ENCODE measurements at regions not wholly inside any gene's neighbourhood (a gene's known extent, or its start where the extent isn't known, plus 50 kb on each side); places are given as distances from the start of the nearest gene placed in this dataset.

- no peaks in the 10 kb centered on the region for H3K27me3 ChIP-seq (ENCODE audit: control insufficient read depth, insufficient read depth, low read length)
- no peak overlapping the region for H3K4me3 ChIP-seq (ENCODE audit: insufficient read depth, low read depth, low read length)
- no peaks in the 10 kb centered on the region for H3K36me3 ChIP-seq (replicated peaks; ENCODE audit: control insufficient read depth, insufficient read depth, low read length)
- no peak for DNase-seq
These were observed 273.5 kb downstream of the CALCRL start for GRCh38 chr2:187174582-187174981.

GRCh38 chr2:187171318-187171717 lies 276.7 kb downstream of the CALCRL start:
- H3K27me3 ChIP-seq (ENCODE audit: control insufficient read depth, insufficient read depth, low read length), result no peaks in the 10 kb centered on the region
- DNase-seq, result no peak
- H3K36me3 ChIP-seq (replicated peaks; ENCODE audit: control insufficient read depth, insufficient read depth, low read length), result no peaks in the 10 kb centered on the region
- H3K4me3 ChIP-seq (ENCODE audit: insufficient read depth, low read depth, low read length), result no peak overlapping the region

GRCh38 chr2:187169864-187170263 lies 278.2 kb downstream of the CALCRL start:
- Histone ChIP-seq H3K27me3 (ENCODE audit: control insufficient read depth, insufficient read depth, low read length) (no peaks in the 10 kb centered on the region), H3K36me3 (replicated peaks; ENCODE audit: control insufficient read depth, insufficient read depth, low read length) (no peaks in the 10 kb centered on the region), H3K4me3 (ENCODE audit: insufficient read depth, low read depth, low read length) (no peak overlapping the region)
- DNase-seq, result no peak

GRCh38 chr2:187168720-187169713 lies 279.0 kb downstream of the CALCRL start:
- H3K27me3 ChIP-seq (ENCODE audit: control insufficient read depth, insufficient read depth, low read length), result no peaks in the 10 kb centered on the region
- no peak for DNase-seq
- no peak overlapping the region for H3K4me3 ChIP-seq (ENCODE audit: insufficient read depth, low read depth, low read length)
- no peaks in the 10 kb centered on the region for H3K36me3 ChIP-seq (replicated peaks; ENCODE audit: control insufficient read depth, insufficient read depth, low read length)

GRCh38 chr2:187167491-187167890 lies 280.6 kb downstream of the CALCRL start:
- no peaks in the 10 kb centered on the region for H3K36me3 ChIP-seq (replicated peaks; ENCODE audit: control insufficient read depth, insufficient read depth, low read length)
- H3K27me3 ChIP-seq (ENCODE audit: control insufficient read depth, insufficient read depth, low read length), result no peaks in the 10 kb centered on the region
- DNase-seq, result no peak
- no peak overlapping the region for H3K4me3 ChIP-seq (ENCODE audit: insufficient read depth, low read depth, low read length)

GRCh38 chr2:187165936-187166610 lies 282.0 kb downstream of the CALCRL start:
- Histone ChIP-seq H3K4me3 (ENCODE audit: insufficient read depth, low read depth, low read length) (no peak overlapping the region), H3K27me3 (ENCODE audit: control insufficient read depth, insufficient read depth, low read length) (no peaks in the 10 kb centered on the region), H3K36me3 (replicated peaks; ENCODE audit: control insufficient read depth, insufficient read depth, low read length) (no peaks in the 10 kb centered on the region)
- no peak for DNase-seq

- Histone ChIP-seq H3K27me3 (ENCODE audit: control insufficient read depth, insufficient read depth, low read length) (no peaks in the 10 kb centered on the region), H3K4me3 (ENCODE audit: insufficient read depth, low read depth, low read length) (no peak overlapping the region), H3K36me3 (replicated peaks; ENCODE audit: control insufficient read depth, insufficient read depth, low read length) (no peaks in the 10 kb centered on the region)
- no peak for DNase-seq
These were observed 289.6 kb downstream of the CALCRL start for GRCh38 chr2:187158452-187158851.

GRCh38 chr2:187157046-187157445 lies 291.0 kb downstream of the CALCRL start:
- Histone ChIP-seq H3K36me3 (replicated peaks; ENCODE audit: control insufficient read depth, insufficient read depth, low read length) (no peaks in the 10 kb centered on the region), H3K27me3 (ENCODE audit: control insufficient read depth, insufficient read depth, low read length) (no peaks in the 10 kb centered on the region), H3K4me3 (ENCODE audit: insufficient read depth, low read depth, low read length) (no peak overlapping the region)
- no peak for DNase-seq

- DNase-seq, result no peak
- no peak overlapping the region for H3K4me3 ChIP-seq (ENCODE audit: insufficient read depth, low read depth, low read length)
- H3K27me3 ChIP-seq (ENCODE audit: control insufficient read depth, insufficient read depth, low read length), result no peaks in the 10 kb centered on the region
- no peaks in the 10 kb centered on the region for H3K36me3 ChIP-seq (replicated peaks; ENCODE audit: control insufficient read depth, insufficient read depth, low read length)
These were observed 292.6 kb downstream of the CALCRL start for GRCh38 chr2:187155476-187155875.

- H3K36me3 ChIP-seq (replicated peaks; ENCODE audit: control insufficient read depth, insufficient read depth, low read length), result no peaks in the 10 kb centered on the region
- H3K27me3 ChIP-seq (ENCODE audit: control insufficient read depth, insufficient read depth, low read length), result no peaks in the 10 kb centered on the region
- no peak for DNase-seq
- H3K4me3 ChIP-seq (ENCODE audit: insufficient read depth, low read depth, low read length), result no peak overlapping the region
These were observed 297.4 kb downstream of the CALCRL start for GRCh38 chr2:187150670-187151069.

- no peak for DNase-seq
- Histone ChIP-seq H3K36me3 (replicated peaks; ENCODE audit: control insufficient read depth, insufficient read depth, low read length) (no peaks in the 10 kb centered on the region), H3K27me3 (ENCODE audit: control insufficient read depth, insufficient read depth, low read length) (no peaks in the 10 kb centered on the region), H3K4me3 (ENCODE audit: insufficient read depth, low read depth, low read length) (no peak overlapping the region)
These were observed 299.2 kb upstream of the ZSWIM2 start for GRCh38 chr2:187148059-187148714.

GRCh38 chr2:187143537-187143936 lies 294.6 kb upstream of the ZSWIM2 start:
- Histone ChIP-seq H3K36me3 (replicated peaks; ENCODE audit: control insufficient read depth, insufficient read depth, low read length) (no peaks in the 10 kb centered on the region), H3K4me3 (ENCODE audit: insufficient read depth, low read depth, low read length) (no peak overlapping the region), H3K27me3 (ENCODE audit: control insufficient read depth, insufficient read depth, low read length) (no peaks in the 10 kb centered on the region)
- DNase-seq, result no peak

GRCh38 chr2:187139469-187139868 lies 290.5 kb upstream of the ZSWIM2 start:
- no peak overlapping the region for H3K4me3 ChIP-seq (ENCODE audit: insufficient read depth, low read depth, low read length)
- no peaks in the 10 kb centered on the region for H3K36me3 ChIP-seq (replicated peaks; ENCODE audit: control insufficient read depth, insufficient read depth, low read length)
- no peak for DNase-seq
- H3K27me3 ChIP-seq (ENCODE audit: control insufficient read depth, insufficient read depth, low read length), result no peaks in the 10 kb centered on the region

- H3K4me3 ChIP-seq (ENCODE audit: insufficient read depth, low read depth, low read length), result no peak overlapping the region
- H3K27me3 ChIP-seq (ENCODE audit: control insufficient read depth, insufficient read depth, low read length), result no peaks in the 10 kb centered on the region
- DNase-seq, result no peak
- H3K36me3 ChIP-seq (replicated peaks; ENCODE audit: control insufficient read depth, insufficient read depth, low read length), result no peaks in the 10 kb centered on the region
These were observed 289.3 kb upstream of the ZSWIM2 start for GRCh38 chr2:187138265-187138664.

GRCh38 chr2:187136646-187137045 lies 287.7 kb upstream of the ZSWIM2 start:
- no peak overlapping the region for H3K4me3 ChIP-seq (ENCODE audit: insufficient read depth, low read depth, low read length)
- no peak for DNase-seq
- H3K36me3 ChIP-seq (replicated peaks; ENCODE audit: control insufficient read depth, insufficient read depth, low read length), result no peaks in the 10 kb centered on the region
- no peaks in the 10 kb centered on the region for H3K27me3 ChIP-seq (ENCODE audit: control insufficient read depth, insufficient read depth, low read length)
